H9 (cell line): ENCODE measurements at regions not wholly inside any gene's neighbourhood (a gene's known extent, or its start where the extent isn't known, plus 50 kb on each side); places are given as distances from the start of the nearest gene placed in this dataset.

Experiments used
- DNase-seq: peaks from one replicate; pipeline ENCODE4 v3.0.0-alpha.2; 2017
- H2AFZ ChIP-seq: one replicate; pipeline ENCODE4 v1.6.1; 2013; ENCODE audit warnings: mild to moderate bottlenecking, low read length, control low read depth, moderate library complexity
- H2AK5ac ChIP-seq: 2 replicates; pipeline ENCODE4 v1.6.1; 2013; ENCODE audit warnings: low read length, control low read depth, mixed read lengths; ENCODE audit not compliant: insufficient read length
- H2BK120ac ChIP-seq: one replicate; pipeline ENCODE4 v1.6.1; 2013; ENCODE audit warnings: low read depth, mild to moderate bottlenecking, low read length, control low read depth, inconsistent platforms; ENCODE audit not compliant: poor library complexity, severe bottlenecking
- H2BK12ac ChIP-seq: 2 replicates; pipeline ENCODE4 v1.6.1; 2013; ENCODE audit warnings: low read length, control low read depth, mixed read lengths, low read depth; ENCODE audit not compliant: insufficient read length
- H2BK15ac ChIP-seq: 2 replicates; pipeline ENCODE4 v1.6.1; 2013; ENCODE audit warnings: low read depth, low read length, control low read depth
- H2BK20ac ChIP-seq: one replicate; pipeline ENCODE4 v1.6.1; 2013; ENCODE audit warnings: low read depth, mild to moderate bottlenecking, low read length, control low read depth, inconsistent platforms; ENCODE audit not compliant: poor library complexity, severe bottlenecking
- H2BK5ac ChIP-seq: 2 replicates; pipeline ENCODE4 v1.6.1; 2013; ENCODE audit warnings: low read length, control low read depth, mixed read lengths; ENCODE audit not compliant: insufficient read length
- H3K14ac ChIP-seq: 2 replicates; pipeline ENCODE4 v1.6.1; 2013; ENCODE audit warnings: low read length, control low read depth; ENCODE audit not compliant: insufficient read depth
- H3K18ac ChIP-seq: 2 replicates; pipeline ENCODE4 v1.6.1; 2013; ENCODE audit warnings: low read depth, mild to moderate bottlenecking, mixed read lengths, low read length, control low read depth; ENCODE audit not compliant: insufficient read length
- H3K23ac ChIP-seq: 2 replicates; pipeline ENCODE4 v1.6.1; 2013; ENCODE audit warnings: low read length, control low read depth, mixed read lengths, low read depth; ENCODE audit not compliant: insufficient read length
- H3K23me2 ChIP-seq: 2 replicates; pipeline ENCODE4 v1.6.1; 2013; ENCODE audit warnings: low read depth, mild to moderate bottlenecking, mixed read lengths, low read length, control low read depth; ENCODE audit not compliant: insufficient read length, poor library complexity, severe bottlenecking
- H3K27ac ChIP-seq: 2 replicates; pipeline ENCODE4 v1.5.1; 2013; ENCODE audit warnings: low read length, control low read depth, mixed read lengths, low read depth; ENCODE audit not compliant: insufficient read length
- H3K27me3 ChIP-seq: 2 replicates; pipeline ENCODE4 v1.6.1; 2013; ENCODE audit warnings: low read length, control low read depth, inconsistent platforms; ENCODE audit not compliant: insufficient read depth
- H3K4ac ChIP-seq: 2 replicates; pipeline ENCODE4 v1.6.1; 2013; ENCODE audit warnings: low read depth, mild to moderate bottlenecking, control low read depth, inconsistent platforms, low read length, moderate library complexity
- H3K4me1 ChIP-seq: 2 replicates; pipeline ENCODE4 v1.6.1; 2013; ENCODE audit warnings: low read length, control low read depth, inconsistent platforms; ENCODE audit not compliant: insufficient read depth
- H3K4me2 ChIP-seq: 2 replicates; pipeline ENCODE4 v1.6.1; 2013; ENCODE audit warnings: low read length, control low read depth, mixed read lengths; ENCODE audit not compliant: insufficient read length, insufficient read depth
- H3K56ac ChIP-seq: 2 replicates; pipeline ENCODE4 v1.6.1; 2013; ENCODE audit warnings: low read depth, mild to moderate bottlenecking, mixed read lengths, low read length, control low read depth; ENCODE audit not compliant: insufficient read length
- H3K79me1 ChIP-seq: 2 replicates; pipeline ENCODE4 v1.6.1; 2013; ENCODE audit warnings: low read depth, mild to moderate bottlenecking, moderate library complexity, low read length, control low read depth, inconsistent platforms; ENCODE audit not compliant: insufficient read depth, poor library complexity, severe bottlenecking
- H3K79me2 ChIP-seq: 2 replicates; pipeline ENCODE4 v1.6.1; 2013; ENCODE audit warnings: low read length, control low read depth, inconsistent platforms; ENCODE audit not compliant: insufficient read depth
- H3K9ac ChIP-seq: 2 replicates; pipeline ENCODE4 v1.6.1; 2013; ENCODE audit warnings: low read length, control low read depth, mixed read lengths; ENCODE audit not compliant: insufficient read length; ENCODE audit errors: extremely low read depth
- H3K9me3 ChIP-seq: one replicate; pipeline ENCODE4 v1.6.1; 2013; ENCODE audit warnings: low read depth, low read length, inconsistent platforms; ENCODE audit not compliant: control insufficient read depth
- H3T11ph ChIP-seq: one replicate; pipeline ENCODE4 v1.6.1; 2013; ENCODE audit warnings: mild to moderate bottlenecking, low read length, control low read depth, inconsistent platforms
- H4K20me1 ChIP-seq: one replicate; pipeline ENCODE4 v1.6.1; 2013; ENCODE audit not compliant: control insufficient read depth, insufficient read length, insufficient read depth
- H4K5ac ChIP-seq: 2 replicates; pipeline ENCODE4 v1.6.1; 2013; ENCODE audit warnings: low read depth, mild to moderate bottlenecking, mixed read lengths, low read length, control low read depth; ENCODE audit not compliant: insufficient read length
- H4K8ac ChIP-seq: replicated peaks from 2 replicates; pipeline ENCODE4 v1.6.1; 2013; ENCODE audit warnings: low read length, control low read depth, mixed read lengths, low read depth; ENCODE audit not compliant: insufficient read length
- H4K91ac ChIP-seq: 2 replicates; pipeline ENCODE4 v1.6.1; 2013; ENCODE audit warnings: low read depth, mild to moderate bottlenecking, moderate library complexity, mixed read lengths, low read length, control low read depth; ENCODE audit not compliant: insufficient read length
- H3K27ac Mint-ChIP-seq, 3 experiments: 2 replicates in 2 of 3; 3 replicates in 1 of 3; pipeline ENCODE4 v1.8.0; 2020 to 2021; ENCODE audit warnings: mixed read lengths in 3 of 3, mild to moderate bottlenecking in 1 of 3, moderate library complexity in 1 of 3
- H3K27me3 Mint-ChIP-seq: 2 replicates; pipeline ENCODE4 v1.8.0; 2021; ENCODE audit warnings: low read depth, mild to moderate bottlenecking, moderate library complexity, mixed read lengths
- H3K36me3 Mint-ChIP-seq, 3 experiments: 2 replicates in 2 of 3; 3 replicates in 1 of 3; pipeline ENCODE4 v1.8.0; 2020 to 2021; ENCODE audit warnings: low read depth in 3 of 3, mixed read lengths in 3 of 3; ENCODE audit not compliant: insufficient read depth in 1 of 3
- H3K4me1 Mint-ChIP-seq, 2 experiments: 2 replicates each; pipeline ENCODE4 v1.8.0; 2020; ENCODE audit warnings: mixed read lengths in 2 of 2
- H3K4me3 Mint-ChIP-seq, 2 experiments: 2 replicates in 1 of 2; 3 replicates in 1 of 2; pipeline ENCODE4 v1.8.0; 2020 to 2021; ENCODE audit warnings: mild to moderate bottlenecking in 2 of 2, mixed read lengths in 2 of 2, moderate library complexity in 1 of 2
- H3K9me3 Mint-ChIP-seq, 2 experiments: 2 replicates in 1 of 2; 3 replicates in 1 of 2; pipeline ENCODE4 v1.8.0; 2020; ENCODE audit warnings: mild to moderate bottlenecking in 2 of 2, mixed read lengths in 2 of 2, moderate library complexity in 1 of 2
- CTCF ChIP-seq: fragments of 200-600 bp; sonication (generic); conservative IDR thresholded peaks from 3 replicates; pipeline ENCODE4 v1.8.0; 2021; ENCODE audit warnings: antibody characterized with exemption, mild to moderate bottlenecking
- WGBS: extraction: QIAGEN DNeasy Blood & Tissue Kit; methylation state at CpG from one replicate; pipeline ENCODE4 v1.1.7; 2013; ENCODE audit warnings: missing lambda C conversion rate, low lambda C conversion rate, mixed read lengths; ENCODE audit not compliant: insufficient read length; ENCODE audit errors: extremely low coverage; 5-methylcytosine and 5-hydroxymethylcytosine counted together

- Histone ChIP-seq H3K14ac (no peak overlapping the region), H3K56ac (no peak overlapping the region), H2AFZ (no peak overlapping the region), H3K4ac (no peak overlapping the region), H2BK20ac (no peak overlapping the region), H2BK12ac (no peak overlapping the region), H4K20me1 (no peaks in the 10 kb centered on the region), H4K5ac (no peak overlapping the region), H4K8ac (no peak overlapping the region), H3K23ac (no peak overlapping the region), H3K23me2 (no peaks in the 10 kb centered on the region), H2BK15ac (no peak overlapping the region), H3K4me1 (no peaks in the 10 kb centered on the region), H3K79me1 (no peaks in the 10 kb centered on the region), H3K79me2 (no peaks in the 10 kb centered on the region), H3K27ac (no peak overlapping the region), H3T11ph (no peak overlapping the region), H2AK5ac (no peak overlapping the region), H3K27me3 (no peaks in the 10 kb centered on the region), H3K9ac (no peak overlapping the region), H3K18ac (no peak overlapping the region), H3K4me2 (no peak overlapping the region), H4K91ac (no peak overlapping the region), H3K9me3 (no peaks in the 10 kb centered on the region), H2BK120ac (no peak overlapping the region), H2BK5ac (no peak overlapping the region)
- Mint-ChIP-seq H3K9me3 (no peaks in the 10 kb centered on the region; a peak in 1 of 5 replicates), H3K4me1 (no peaks in the 10 kb centered on the region), H3K4me3 (no peak overlapping the region), H3K36me3 (no peaks in the 10 kb centered on the region), H3K27ac (no peak overlapping the region), H3K27me3 (no peaks in the 10 kb centered on the region)
- TF ChIP-seq CTCF: no peak
- WGBS: no CpG with 5 or more reads among the region's 3 CpGs
- DNase-seq: no peak
Observed at GRCh38 chr4:178426871-178427270, 984.6 kb upstream of the AGA start.
